ENCODE measurements at regions not wholly inside any gene's neighbourhood (a gene's known extent, or its start where the extent isn't known, plus 50 kb on each side); places are given as distances from the start of the nearest gene placed in this dataset.
A peak's percentile ranks its signal among the peaks of the same experiment; 100 is the strongest.

DNA sequence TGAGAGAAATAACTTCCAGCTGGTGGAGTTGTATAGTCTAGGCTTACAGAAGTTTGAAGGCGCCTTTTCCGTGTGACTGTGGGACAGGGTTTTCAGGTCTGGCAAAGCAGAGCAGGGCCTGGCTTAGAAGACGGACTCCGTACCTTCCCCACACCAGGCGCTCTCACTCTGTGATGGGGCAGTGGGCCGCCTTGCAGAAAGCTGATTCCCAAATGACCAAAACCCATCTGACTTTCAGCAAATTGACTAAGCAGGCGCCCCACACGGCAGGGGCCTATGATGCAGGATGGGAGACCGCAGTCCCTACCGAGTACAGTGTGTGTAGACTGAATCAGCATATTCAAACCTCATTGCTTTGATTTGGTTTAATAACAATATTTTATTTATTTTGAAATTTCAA lies 85.8 kb upstream of the TMEM45B start:
- Histone ChIP-seq H3K9me3 (ENCODE audit: control insufficient read depth, insufficient read depth, low read length) (no peaks in the 10 kb centered on the region), H3K36me3 (ENCODE audit: insufficient read depth, low read length) (no peaks in the 10 kb centered on the region), H3K9ac (ENCODE audit: low read depth, low read length) (no peak overlapping the region), H3K4me1 (ENCODE audit: insufficient read depth, low read length) (no peaks in the 10 kb centered on the region)

- no peaks in the 10 kb centered on the region for H3K4me1 ChIP-seq (ENCODE audit: insufficient read depth, low read length)
- H3K9ac ChIP-seq (ENCODE audit: low read depth, low read length), result no peak overlapping the region
- H3K9me3 ChIP-seq (ENCODE audit: control insufficient read depth, insufficient read depth, low read length), result no peaks in the 10 kb centered on the region
- no peaks in the 10 kb centered on the region for H3K36me3 ChIP-seq (ENCODE audit: insufficient read depth, low read length)
These were observed 84.3 kb upstream of the TMEM45B start for GRCh38 chr11:129731316-129731715.

DNA sequence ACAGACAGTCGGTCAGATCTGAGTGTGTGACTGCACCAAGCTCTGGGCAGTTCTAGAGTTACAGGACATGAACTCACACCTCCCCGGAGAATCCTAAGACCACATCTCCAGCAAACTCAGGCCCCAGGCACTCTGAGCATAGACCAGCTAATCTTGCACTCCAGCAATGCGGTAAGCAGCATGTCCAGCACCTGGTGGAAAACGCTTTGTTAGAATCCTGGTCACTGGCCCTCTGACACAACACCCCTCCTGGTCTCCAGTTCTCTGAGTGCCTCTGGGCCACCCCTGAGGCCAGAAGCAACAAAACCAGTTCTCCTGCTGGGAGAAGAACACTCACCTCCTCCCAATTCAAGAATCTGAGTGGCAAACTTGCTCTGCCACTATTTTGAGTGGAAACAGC lies 82.7 kb upstream of the TMEM45B start:
- 0 out of 2 replicates have a peak, but pooled peaks cover 3% of the 10 kb centered on the region for H3K4me1 ChIP-seq (ENCODE audit: insufficient read depth, low read length)
- no peaks in the 10 kb centered on the region for H3K36me3 ChIP-seq (ENCODE audit: insufficient read depth, low read length)
- H3K9ac ChIP-seq (ENCODE audit: low read depth, low read length), result no peak overlapping the region
- no peaks in the 10 kb centered on the region for H3K9me3 ChIP-seq (ENCODE audit: control insufficient read depth, insufficient read depth, low read length)

GRCh38 chr11:129733384-129733783 lies 82.3 kb upstream of the TMEM45B start:
- H3K9me3 ChIP-seq (ENCODE audit: control insufficient read depth, insufficient read depth, low read length), result no peaks in the 10 kb centered on the region
- 0 out of 2 replicates have a peak, but pooled peaks cover 3% of the 10 kb centered on the region for H3K4me1 ChIP-seq (ENCODE audit: insufficient read depth, low read length)
- H3K36me3 ChIP-seq (ENCODE audit: insufficient read depth, low read length), result no peaks in the 10 kb centered on the region
- no peak overlapping the region for H3K9ac ChIP-seq (ENCODE audit: low read depth, low read length)

DNA sequence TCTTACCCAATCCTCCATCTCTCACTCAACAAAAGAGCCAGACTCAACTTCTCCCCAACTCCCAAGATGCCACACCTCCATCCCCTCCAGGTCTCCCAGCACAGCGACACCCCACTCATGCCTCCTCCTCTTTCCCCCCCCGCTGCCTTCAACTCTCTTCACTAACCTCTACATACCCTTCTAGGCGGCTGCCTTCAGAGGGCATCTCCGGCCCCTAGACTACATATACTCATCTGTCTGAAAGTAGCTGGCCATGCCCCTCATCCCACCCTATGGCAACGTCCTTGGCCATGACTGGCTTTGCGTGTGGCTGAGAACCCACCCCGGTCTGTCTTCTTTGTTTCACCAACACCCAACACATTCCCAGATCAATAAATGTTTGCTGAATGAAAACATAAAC lies 81.7 kb upstream of the TMEM45B start:
- Histone ChIP-seq H3K9ac (ENCODE audit: low read depth, low read length) (no peak overlapping the region), H3K4me1 (ENCODE audit: insufficient read depth, low read length) (0 out of 2 replicates have a peak, but pooled peaks cover 3% of the 10 kb centered on the region), H3K9me3 (ENCODE audit: control insufficient read depth, insufficient read depth, low read length) (no peaks in the 10 kb centered on the region), H3K36me3 (ENCODE audit: insufficient read depth, low read length) (no peaks in the 10 kb centered on the region)

- H3K4me1 ChIP-seq (ENCODE audit: insufficient read depth, low read length), result 0 out of 2 replicates have a peak, but pooled peaks cover 3% of the 10 kb centered on the region
- H3K9ac ChIP-seq (ENCODE audit: low read depth, low read length), result no peak overlapping the region
- no peaks in the 10 kb centered on the region for H3K9me3 ChIP-seq (ENCODE audit: control insufficient read depth, insufficient read depth, low read length)
- no peaks in the 10 kb centered on the region for H3K36me3 ChIP-seq (ENCODE audit: insufficient read depth, low read length)
These were observed 81.0 kb upstream of the TMEM45B start for GRCh38 chr11:129734654-129735053.

DNA sequence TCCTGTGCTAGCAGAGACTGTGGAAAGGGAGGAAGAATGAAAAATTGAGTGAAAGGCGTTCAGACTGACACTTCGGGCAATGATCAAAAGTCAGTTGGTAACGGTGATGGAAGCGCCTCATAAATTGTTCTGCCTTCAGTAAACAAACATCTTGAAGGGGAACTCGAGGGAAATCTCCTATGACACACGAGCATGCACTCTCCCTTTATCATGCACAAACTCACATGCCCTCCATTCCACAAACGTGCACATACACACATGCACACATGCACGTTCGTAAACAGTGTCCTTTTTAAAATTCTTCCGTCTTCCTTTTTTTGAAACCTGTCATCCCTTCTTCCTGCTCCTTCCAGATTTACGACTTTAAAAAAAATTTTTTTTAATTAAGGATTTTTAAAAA lies 77.8 kb upstream of the TMEM45B start:
- Histone ChIP-seq H3K9ac (ENCODE audit: low read depth, low read length) (no peak overlapping the region), H3K36me3 (ENCODE audit: insufficient read depth, low read length) (no peaks in the 10 kb centered on the region), H3K4me1 (ENCODE audit: insufficient read depth, low read length) (0 out of 2 replicates have a peak, but pooled peaks cover 3% of the 10 kb centered on the region), H3K9me3 (ENCODE audit: control insufficient read depth, insufficient read depth, low read length) (no peaks in the 10 kb centered on the region)

- H3K4me1 ChIP-seq (ENCODE audit: insufficient read depth, low read length), result 0 out of 2 replicates have a peak, but pooled peaks cover 3% of the 10 kb centered on the region
- H3K9me3 ChIP-seq (ENCODE audit: control insufficient read depth, insufficient read depth, low read length), result no peaks in the 10 kb centered on the region
- no peaks in the 10 kb centered on the region for H3K36me3 ChIP-seq (ENCODE audit: insufficient read depth, low read length)
- no peak overlapping the region for H3K9ac ChIP-seq (ENCODE audit: low read depth, low read length)
These were observed 77.4 kb upstream of the TMEM45B start for GRCh38 chr11:129738242-129738641.

GRCh38 chr11:129739339-129739738 lies 76.3 kb upstream of the TMEM45B start:
- no peaks in the 10 kb centered on the region for H3K9me3 ChIP-seq (ENCODE audit: control insufficient read depth, insufficient read depth, low read length)
- H3K4me1 ChIP-seq (ENCODE audit: insufficient read depth, low read length), result 0 out of 2 replicates have a peak, but pooled peaks cover 3% of the 10 kb centered on the region
- H3K36me3 ChIP-seq (ENCODE audit: insufficient read depth, low read length), result no peaks in the 10 kb centered on the region
- H3K9ac ChIP-seq (ENCODE audit: low read depth, low read length), result no peak overlapping the region

DNA sequence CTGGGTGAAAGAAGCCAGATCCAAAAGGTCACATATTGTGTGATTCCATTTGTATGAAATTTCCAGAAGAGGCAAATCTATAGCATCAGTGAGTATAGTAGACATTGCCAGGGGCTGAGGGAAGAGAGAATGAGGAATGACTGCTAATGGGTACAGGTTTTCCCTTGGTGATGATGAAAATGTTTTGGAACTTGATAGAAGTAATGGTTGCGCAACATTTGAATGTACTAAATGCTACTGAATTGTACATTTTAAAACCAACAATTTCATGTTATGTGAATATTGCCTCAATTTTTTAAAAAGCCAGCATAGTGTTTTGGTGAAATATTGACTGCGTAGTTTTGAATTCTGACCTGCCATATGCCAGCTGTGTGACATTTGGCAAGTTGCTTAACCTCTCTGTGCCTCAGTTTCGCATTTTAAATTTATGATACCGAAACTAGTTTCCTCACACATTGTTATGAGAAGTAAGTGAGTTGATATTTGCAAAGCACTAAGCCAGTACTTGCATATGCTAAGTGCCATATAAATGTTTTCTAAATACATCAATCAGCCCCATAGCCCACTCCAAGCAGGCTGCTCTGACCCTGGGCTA lies 75.4 kb upstream of the TMEM45B start:
- H3K4me1 ChIP-seq (ENCODE audit: insufficient read depth, low read length), result 0 out of 2 replicates have a peak, but pooled peaks cover 3% of the 10 kb centered on the region
- H3K9me3 ChIP-seq (ENCODE audit: control insufficient read depth, insufficient read depth, low read length), result no peaks in the 10 kb centered on the region
- H3K36me3 ChIP-seq (ENCODE audit: insufficient read depth, low read length), result no peaks in the 10 kb centered on the region
- no peak overlapping the region for H3K9ac ChIP-seq (ENCODE audit: low read depth, low read length)

GRCh38 chr11:129743112-129743815 lies 72.4 kb upstream of the TMEM45B start:
- Histone ChIP-seq H3K9me3 (ENCODE audit: control insufficient read depth, insufficient read depth, low read length) (no peaks in the 10 kb centered on the region), H3K9ac (ENCODE audit: low read depth, low read length) (no peak overlapping the region), H3K36me3 (ENCODE audit: insufficient read depth, low read length) (no peaks in the 10 kb centered on the region), H3K4me1 (ENCODE audit: insufficient read depth, low read length) (no peaks in the 10 kb centered on the region)

GRCh38 chr11:129747071-129747470 lies 68.6 kb upstream of the TMEM45B start:
- Histone ChIP-seq H3K36me3 (ENCODE audit: insufficient read depth, low read length) (no peaks in the 10 kb centered on the region), H3K9ac (ENCODE audit: low read depth, low read length) (no peak overlapping the region), H3K4me1 (ENCODE audit: insufficient read depth, low read length) (no peaks in the 10 kb centered on the region), H3K9me3 (ENCODE audit: control insufficient read depth, insufficient read depth, low read length) (no peaks in the 10 kb centered on the region)

DNA sequence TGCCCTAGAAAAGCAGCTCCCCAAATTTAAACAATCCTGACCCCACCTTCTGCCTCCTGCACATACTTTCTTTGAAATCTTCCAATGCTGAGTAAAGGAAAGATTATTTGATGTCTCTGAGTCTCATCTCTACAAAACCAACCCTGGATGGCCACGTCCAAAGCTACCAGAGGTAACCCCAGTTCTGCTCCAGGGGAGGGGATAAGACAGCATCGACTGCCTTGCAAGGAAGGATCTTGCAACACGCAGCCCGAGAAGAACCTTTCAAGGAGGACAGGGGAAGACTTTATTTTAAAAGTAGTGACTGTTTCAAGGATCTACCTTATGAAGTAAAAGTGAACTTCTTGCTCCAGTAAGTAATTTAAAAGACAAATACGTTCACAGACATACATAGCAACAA lies 66.5 kb upstream of the TMEM45B start:
- no peaks in the 10 kb centered on the region for H3K36me3 ChIP-seq (ENCODE audit: insufficient read depth, low read length)

DNA sequence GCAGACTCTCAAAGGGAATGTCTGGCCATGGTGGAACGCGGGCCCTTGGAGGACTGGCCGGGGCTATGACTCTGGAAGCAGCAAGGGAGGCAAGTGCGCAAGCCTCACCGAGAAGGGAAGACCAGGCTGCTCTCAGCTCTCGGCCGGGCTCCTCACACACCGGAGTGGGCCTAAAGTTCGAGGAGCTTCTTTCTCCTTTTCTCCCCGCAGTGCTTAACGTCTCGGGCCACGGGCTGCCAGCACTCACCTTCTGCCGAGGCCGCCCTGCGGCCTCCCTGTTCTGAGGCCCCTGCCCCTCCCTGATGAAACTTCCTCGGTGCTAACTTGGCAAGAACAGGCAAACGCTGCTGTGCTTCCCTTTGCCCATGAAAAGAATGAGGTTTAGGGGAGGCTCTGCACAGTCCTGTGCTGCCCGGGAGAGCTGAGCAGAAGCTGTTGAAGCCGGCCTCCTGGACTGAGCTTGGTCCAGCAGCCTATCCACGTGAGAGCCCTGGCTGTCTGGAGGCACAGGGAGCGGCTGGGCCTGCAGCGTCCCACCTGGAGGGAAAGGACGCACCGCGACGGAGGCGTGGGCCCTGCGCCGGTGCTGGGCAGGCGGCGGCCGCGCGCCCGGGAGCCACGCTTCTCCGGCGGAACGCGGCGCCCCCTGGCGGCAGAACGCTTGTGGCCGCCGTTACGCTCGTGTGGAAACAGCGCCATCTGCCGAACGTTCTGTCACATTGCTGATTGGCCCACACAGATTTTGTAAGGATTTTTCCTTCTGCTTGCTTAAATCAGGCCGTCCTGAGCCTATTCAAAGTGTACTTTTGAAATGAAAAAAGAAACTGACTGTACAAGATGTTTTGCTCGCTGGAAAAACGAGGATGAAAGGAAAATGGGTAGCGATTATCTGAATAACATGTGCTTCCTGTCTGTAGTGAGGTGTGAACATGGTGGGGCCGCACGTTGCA lies 65.0 kb upstream of the TMEM45B start:
- peak overlapping the region; percentile 20; the same call in 1 of the 2 replicates for H3K9ac ChIP-seq (ENCODE audit: low read depth, low read length)
- H3K36me3 ChIP-seq (ENCODE audit: insufficient read depth, low read length), result no peaks in the 10 kb centered on the region
- H3K9me3 ChIP-seq (ENCODE audit: control insufficient read depth, insufficient read depth, low read length), result no peaks in the 10 kb centered on the region
- H3K4me1 ChIP-seq (ENCODE audit: insufficient read depth, low read length), result no peaks in the 10 kb centered on the region

More for the DNA sequence above, 66.5 kb upstream of the TMEM45B start:
- no peak overlapping the region for H3K9ac ChIP-seq (ENCODE audit: low read depth, low read length)
- no peaks in the 10 kb centered on the region for H3K9me3 ChIP-seq (ENCODE audit: control insufficient read depth, insufficient read depth, low read length)
- H3K4me1 ChIP-seq (ENCODE audit: insufficient read depth, low read length), result no peaks in the 10 kb centered on the region
